OCI-LY7 (cell line): ENCODE measurements at regions not wholly inside any gene's neighbourhood (a gene's known extent, or its start where the extent isn't known, plus 50 kb on each side); places are given as distances from the start of the nearest gene placed in this dataset.

Source experiments
- BruUV-seq: library from RNA; stranded (reverse); fragments of 400-500 nt; replicated peaks from 2 replicates; lab custom pipeline; 2021; lab: Mats Ljungman, UMichigan
- CTCF ChIA-PET: fragments of 300-600 bp; sonication (Branson Sonifier 250); formaldehyde crosslinking; loops from one replicate; lab custom pipeline; 2022; ENCODE audit warnings: antibody characterized with exemption; ENCODE audit not compliant: unreplicated experiment; lab: Charles Lee
- POLR2A ChIA-PET: fragments of 300-600 bp; sonication (Branson Sonifier 250); formaldehyde crosslinking; loops from one replicate; lab custom pipeline; 2022; ENCODE audit warnings: antibody characterized with exemption; lab: Charles Lee
- DNase-seq: peaks from one replicate; pipeline ENCODE4 v3.0.0-alpha.2; 2015; ENCODE audit warnings: low spot score
- H2AFZ ChIP-seq: fragments of 200-600 bp; sonication (generic), shearing (Covaris generic); 2 replicates; pipeline ENCODE4 v1.6.1; 2014; ENCODE audit warnings: mild to moderate bottlenecking, antibody characterized with exemption, low read length, moderate library complexity
- H3K27ac ChIP-seq: fragments of 200-600 bp; sonication (generic); 2 replicates; pipeline ENCODE4 v1.5.1; 2014; ENCODE audit warnings: mixed run types, low read depth, mild to moderate bottlenecking, moderate library complexity, low read length, inconsistent platforms; ENCODE audit not compliant: poor library complexity, severe bottlenecking
- H3K36me3 ChIP-seq: fragments of 200-600 bp; sonication (generic); 2 replicates; pipeline ENCODE4 v1.6.1; 2014; ENCODE audit warnings: mild to moderate bottlenecking, antibody characterized with exemption, low read length, moderate library complexity, mixed read lengths; ENCODE audit not compliant: insufficient read depth
- H3K4me1 ChIP-seq: fragments of 200-600 bp; sonication (generic); 2 replicates; pipeline ENCODE4 v1.5.1; 2014; ENCODE audit warnings: mild to moderate bottlenecking, low read length; ENCODE audit not compliant: insufficient read depth, poor library complexity, severe bottlenecking
- H3K4me2 ChIP-seq: fragments of 200-600 bp; sonication (generic); 2 replicates; pipeline ENCODE4 v1.6.1; 2014; ENCODE audit warnings: mild to moderate bottlenecking, low read length
- H3K4me3 ChIP-seq: fragments of 200-600 bp; sonication (generic); 2 replicates; pipeline ENCODE4 v1.5.1; 2014; ENCODE audit warnings: mild to moderate bottlenecking, low read depth, low read length; ENCODE audit not compliant: poor library complexity, severe bottlenecking
- H3K79me2 ChIP-seq: fragments of 200-600 bp; sonication (generic); 2 replicates; pipeline ENCODE4 v1.6.1; 2016; ENCODE audit warnings: low read depth, mild to moderate bottlenecking, low read length, moderate library complexity, mixed read lengths; ENCODE audit not compliant: insufficient read depth
- H3K9me2 ChIP-seq: fragments of 200-600 bp; sonication (generic); 2 replicates; pipeline ENCODE4 v1.6.1; 2016; ENCODE audit warnings: mild to moderate bottlenecking, low read length, mixed read lengths; ENCODE audit not compliant: insufficient read depth
- H3K9me3 ChIP-seq: fragments of 200-600 bp; sonication (generic); 2 replicates; pipeline ENCODE4 v1.6.1; 2014; ENCODE audit warnings: mild to moderate bottlenecking, mixed run types, low read length, mixed read lengths
- H4K20me1 ChIP-seq: fragments of 200-600 bp; sonication (generic); 2 replicates; pipeline ENCODE4 v1.6.1; 2014; ENCODE audit warnings: mild to moderate bottlenecking, antibody characterized with exemption, low read length, moderate library complexity, mixed read lengths; ENCODE audit not compliant: insufficient read depth
- CTCF ChIP-seq: fragments of 200-600 bp; sonication (generic); conservative IDR thresholded peaks from 2 replicates; pipeline ENCODE4 v1.5.1; 2014; ENCODE audit warnings: mild to moderate bottlenecking, antibody characterized with exemption, low read length, moderate library complexity, mixed read lengths
- EZH2phosphoT487 ChIP-seq: fragments of 200-600 bp; sonication (generic); IDR thresholded peaks from 2 replicates; pipeline ENCODE4 v1.6.1; 2018; ENCODE audit warnings: low read depth, borderline replicate concordance, mild to moderate bottlenecking, mixed run types, antibody characterized with exemption, low read length, moderate library complexity, mixed read lengths
- intact Hi-C: fragments of 100-400 bp; cut with micrococcal nuclease; formaldehyde crosslinking; loops from one replicate; pipeline ENCODE4 v1.10.0; 2022; ENCODE audit not compliant: unreplicated experiment

GRCh38 chr9:86767373-86767772 lies 179.9 kb downstream of the GAS1 start:
- no TSS peak for BruUV-seq
- ChIA-PET POLR2A (interaction anchor here (0.6 kb wide), 1 partner anchor 10 kb away, joined by 3 read pairs; no protein-coding TSS in a partner anchor), CTCF (interaction anchor here (0.5 kb wide), 1 partner anchor 333 kb away, joined by 3 read pairs; no protein-coding TSS in a partner anchor)
- H3K4me3 ChIP-seq: no peak overlapping the region
- no peak for DNase-seq
- no peaks in the 10 kb centered on the region for H3K79me2 ChIP-seq
- H3K4me2 ChIP-seq: no peak overlapping the region
- TF ChIP-seq CTCF (no peak), EZH2phosphoT487 (no peak)
- H2AFZ ChIP-seq: no peak overlapping the region
- no peaks in the 10 kb centered on the region for H3K4me1 ChIP-seq
- no peak overlapping the region for H3K27ac ChIP-seq
- no peaks in the 10 kb centered on the region for H3K9me2 ChIP-seq
- H3K36me3 ChIP-seq: no peaks in the 10 kb centered on the region
- no peaks in the 10 kb centered on the region for H4K20me1 ChIP-seq
- H3K9me3 ChIP-seq: no peaks in the 10 kb centered on the region
- intact Hi-C loops: no loop called here

DNA sequence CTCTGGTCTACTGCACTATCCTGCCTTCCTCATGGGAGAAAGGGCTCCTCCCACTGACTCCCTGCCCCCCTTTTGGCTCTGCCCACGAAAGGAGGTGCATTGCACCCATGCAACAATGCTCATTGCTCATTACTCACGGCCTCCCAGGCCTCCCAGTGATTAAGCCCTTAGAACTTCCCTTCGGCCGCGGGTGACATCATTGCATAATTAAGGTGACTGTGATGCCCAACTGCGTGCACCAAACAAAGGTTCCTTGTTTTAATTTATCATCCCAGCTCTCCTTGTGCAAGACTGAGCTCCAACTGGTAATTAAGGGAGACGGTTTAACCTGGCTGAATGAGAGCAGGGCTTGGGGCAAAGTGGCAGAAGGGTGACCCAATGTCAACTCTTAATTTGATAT lies 180.4 kb downstream of the GAS1 start:
- BruUV-seq: no TSS peak
- POLR2A ChIA-PET: interaction anchor here (0.6 to 1.1 kb wide), 2 partner anchors 9 to 11 kb away, joined by 3 read pairs; no protein-coding TSS in a partner anchor
- Histone ChIP-seq H3K9me2 (no peaks in the 10 kb centered on the region), H3K9me3 (no peaks in the 10 kb centered on the region), H3K36me3 (no peaks in the 10 kb centered on the region), H3K4me1 (no peaks in the 10 kb centered on the region), H3K27ac (no peak overlapping the region), H2AFZ (no peak overlapping the region), H4K20me1 (no peaks in the 10 kb centered on the region), H3K4me3 (no peak overlapping the region), H3K79me2 (no peaks in the 10 kb centered on the region), H3K4me2 (no peak overlapping the region)
- TF ChIP-seq CTCF: no peak
- no peak for TF ChIP-seq EZH2phosphoT487
- no peak for DNase-seq
- intact Hi-C loops: no loop called here
- CTCF ChIA-PET: interaction anchor here (0.5 kb wide), 1 partner anchor 332 kb away, joined by 3 read pairs; no protein-coding TSS in a partner anchor

DNA sequence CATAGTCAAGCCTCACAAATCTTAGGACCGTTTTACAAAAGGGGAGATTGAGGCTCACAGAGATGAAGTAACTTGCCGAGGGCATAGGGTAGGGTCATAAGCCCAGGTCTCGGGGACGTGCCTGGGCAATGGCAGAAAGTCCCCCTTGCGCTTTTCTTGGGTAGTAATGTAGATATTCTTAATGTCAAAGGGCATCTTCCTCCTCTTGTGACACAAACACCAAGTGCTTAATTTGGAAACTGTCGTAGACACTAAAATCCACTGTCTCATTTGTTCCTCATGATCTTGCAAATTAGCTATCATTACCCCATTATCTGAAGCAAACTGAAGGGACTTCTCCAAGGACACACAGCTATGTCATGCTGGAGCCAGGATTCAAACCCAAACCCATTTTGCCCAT lies 180.8 kb downstream of the GAS1 start:
- Histone ChIP-seq H3K4me2 (no peak overlapping the region), H3K4me3 (no peak overlapping the region), H3K9me3 (no peaks in the 10 kb centered on the region), H2AFZ (no peak overlapping the region), H3K4me1 (no peaks in the 10 kb centered on the region), H4K20me1 (no peaks in the 10 kb centered on the region), H3K36me3 (no peaks in the 10 kb centered on the region), H3K27ac (no peak overlapping the region), H3K79me2 (no peaks in the 10 kb centered on the region), H3K9me2 (no peaks in the 10 kb centered on the region)
- no peak for DNase-seq
- no TSS peak for BruUV-seq
- POLR2A ChIA-PET: interaction anchor here (0.6 to 1.1 kb wide), 2 partner anchors 9 to 11 kb away, joined by 3 read pairs; no protein-coding TSS in a partner anchor
- TF ChIP-seq CTCF (no peak), EZH2phosphoT487 (no peak)
- intact Hi-C loops: no loop called here
- CTCF ChIA-PET: no interaction called here
